Caco-2 (cell line): ENCODE measurements at regions not wholly inside any gene's neighbourhood (a gene's known extent, or its start where the extent isn't known, plus 50 kb on each side); places are given as distances from the start of the nearest gene placed in this dataset.
A peak's percentile ranks its signal among the peaks of the same experiment; 100 is the strongest.

Experiments
- BruUV-seq: library from RNA; stranded (reverse); fragments of 400-500 nt; replicated peaks from 2 replicates; lab custom pipeline; 2021; lab: Mats Ljungman, UMichigan
- CTCF ChIA-PET: fragments of 300-600 bp; sonication (Branson Sonifier 250); formaldehyde crosslinking; loops from one replicate; lab custom pipeline; 2022; ENCODE audit warnings: antibody characterized with exemption; lab: Charles Lee
- POLR2A ChIA-PET: fragments of 300-600 bp; sonication (Branson Sonifier 250); formaldehyde crosslinking; loops from one replicate; lab custom pipeline; 2022; ENCODE audit warnings: antibody characterized with exemption; lab: Charles Lee
- DNase-seq, 2 experiments: peaks; one replicate each; pipeline versions ENCODE4 v3.0.0 to v3.0.0-alpha.2; 2020 to 2022
- H3K27me3 ChIP-seq: replicated peaks from 2 replicates; pipeline ENCODE4 v1.6.0; 2011; ENCODE audit warnings: low read length; ENCODE audit not compliant: control insufficient read depth, insufficient read depth
- H3K36me3 ChIP-seq: 2 replicates; pipeline ENCODE4 v1.5.1; 2011; ENCODE audit warnings: low read length; ENCODE audit not compliant: control insufficient read depth, insufficient read depth
- H3K4me1 ChIP-seq: fragments of 250-450 bp; sonication (Bioruptor Pico); 2 replicates; pipeline ENCODE4 v1.5.1; 2020; ENCODE audit warnings: mild to moderate bottlenecking
- H3K4me3 ChIP-seq: 2 replicates; pipeline ENCODE4 v1.5.1; 2011; ENCODE audit warnings: low read depth, mild to moderate bottlenecking, control low read depth, low read length
- H3K9me3 ChIP-seq: fragments of 250-450 bp; sonication (Bioruptor Pico); 2 replicates; pipeline ENCODE4 v1.5.1; 2020; ENCODE audit warnings: mild to moderate bottlenecking, moderate library complexity
- H3K27ac Mint-ChIP-seq: one replicate; pipeline ENCODE4 v1.8.0; 2022; ENCODE audit warnings: mixed read lengths; ENCODE audit not compliant: unreplicated experiment
- H3K27me3 Mint-ChIP-seq: one replicate; pipeline ENCODE4 v1.8.0; 2022; ENCODE audit warnings: mixed read lengths; ENCODE audit not compliant: insufficient read depth, unreplicated experiment
- H3K36me3 Mint-ChIP-seq: one replicate; pipeline ENCODE4 v1.8.0; 2022; ENCODE audit warnings: mild to moderate bottlenecking, mixed read lengths; ENCODE audit not compliant: insufficient read depth, unreplicated experiment
- H3K4me1 Mint-ChIP-seq: one replicate; pipeline ENCODE4 v1.8.0; 2022; ENCODE audit warnings: low read depth, mixed read lengths; ENCODE audit not compliant: unreplicated experiment
- H3K4me3 Mint-ChIP-seq: one replicate; pipeline ENCODE4 v1.8.0; 2022; ENCODE audit warnings: mild to moderate bottlenecking, moderate library complexity, mixed read lengths; ENCODE audit not compliant: unreplicated experiment
- H3K9me3 Mint-ChIP-seq: one replicate; pipeline ENCODE4 v1.8.0; 2022; ENCODE audit warnings: mixed read lengths; ENCODE audit not compliant: unreplicated experiment
- intact Hi-C: fragments of 100-400 bp; cut with micrococcal nuclease; formaldehyde crosslinking; loops from one replicate; pipeline ENCODE4 v1.10.0; 2022; ENCODE audit not compliant: unreplicated experiment
- TF ChIP-seq, protein P1 (sequence below), 2 experiments: fragments of 200-600 bp in 1 of 2; IDR thresholded peaks; 1 replicate in 1 of 2; 2 replicates in 1 of 2; pipeline versions ENCODE4 v1.5.1 to v1.8.0; 2011 to 2022; ENCODE audit warnings: antibody characterized with exemption in 1 of 2, control low read depth in 1 of 2, inconsistent platforms in 1 of 2, low read depth in 1 of 2, low read length in 1 of 2, mild to moderate bottlenecking in 1 of 2, moderate library complexity in 1 of 2; ENCODE audit not compliant: insufficient read depth in 1 of 2, severe bottlenecking in 1 of 2, unreplicated experiment in 1 of 2

GRCh38 chr11:112583261-112583893 is 322.7 kb upstream of the PLET1 start:
- H3K36me3 Mint-ChIP-seq: no peaks in the 10 kb centered on the region
- H3K27ac Mint-ChIP-seq: no peak overlapping the region
- Histone ChIP-seq H3K36me3 (no peaks in the 10 kb centered on the region), H3K9me3 (no peaks in the 10 kb centered on the region), H3K4me1 (no peaks in the 10 kb centered on the region), H3K27me3 (no peaks in the 10 kb centered on the region; the same call in 1 of the 2 replicates), H3K4me3 (no peak overlapping the region)
- ChIA-PET POLR2A (no interaction called here), CTCF (no interaction called here)
- TF ChIP-seq, protein P1, sequence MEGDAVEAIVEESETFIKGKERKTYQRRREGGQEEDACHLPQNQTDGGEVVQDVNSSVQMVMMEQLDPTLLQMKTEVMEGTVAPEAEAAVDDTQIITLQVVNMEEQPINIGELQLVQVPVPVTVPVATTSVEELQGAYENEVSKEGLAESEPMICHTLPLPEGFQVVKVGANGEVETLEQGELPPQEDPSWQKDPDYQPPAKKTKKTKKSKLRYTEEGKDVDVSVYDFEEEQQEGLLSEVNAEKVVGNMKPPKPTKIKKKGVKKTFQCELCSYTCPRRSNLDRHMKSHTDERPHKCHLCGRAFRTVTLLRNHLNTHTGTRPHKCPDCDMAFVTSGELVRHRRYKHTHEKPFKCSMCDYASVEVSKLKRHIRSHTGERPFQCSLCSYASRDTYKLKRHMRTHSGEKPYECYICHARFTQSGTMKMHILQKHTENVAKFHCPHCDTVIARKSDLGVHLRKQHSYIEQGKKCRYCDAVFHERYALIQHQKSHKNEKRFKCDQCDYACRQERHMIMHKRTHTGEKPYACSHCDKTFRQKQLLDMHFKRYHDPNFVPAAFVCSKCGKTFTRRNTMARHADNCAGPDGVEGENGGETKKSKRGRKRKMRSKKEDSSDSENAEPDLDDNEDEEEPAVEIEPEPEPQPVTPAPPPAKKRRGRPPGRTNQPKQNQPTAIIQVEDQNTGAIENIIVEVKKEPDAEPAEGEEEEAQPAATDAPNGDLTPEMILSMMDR (IDR thresholded peaks at IDR 0.05; ENCODE audit: insufficient read depth in 1 of 2, low read depth in 1 of 2, low read length in 1 of 2, severe bottlenecking in 1 of 2, unreplicated experiment in 1 of 2): no peak
- no peak for DNase-seq
- H3K27me3 Mint-ChIP-seq: peaks cover 17% of the 10 kb centered on the region
- no peak overlapping the region for H3K4me3 Mint-ChIP-seq
- no TSS peak for BruUV-seq
- intact Hi-C loops: no loop called here
- no peaks in the 10 kb centered on the region for H3K9me3 Mint-ChIP-seq
- no peaks in the 10 kb centered on the region for H3K4me1 Mint-ChIP-seq

GRCh38 chr11:112584672-112585071 is 324.0 kb upstream of the PLET1 start:
- no TSS peak for BruUV-seq

GRCh38 chr11:112587664-112588063 is 327.0 kb upstream of the PLET1 start:
- Histone ChIP-seq H3K4me3 (no peak overlapping the region), H3K4me1 (no peaks in the 10 kb centered on the region), H3K27me3 (no peaks in the 10 kb centered on the region; the same call in none of the 2 replicates), H3K9me3 (no peaks in the 10 kb centered on the region), H3K36me3 (no peaks in the 10 kb centered on the region)
- H3K27me3 Mint-ChIP-seq: peaks cover 14% of the 10 kb centered on the region
- H3K36me3 Mint-ChIP-seq: no peaks in the 10 kb centered on the region
- CTCF ChIA-PET: interaction anchor here (0.6 to 3.3 kb wide), 18 partner anchors 9 to 1209 kb away, joined by 3 to 63 read pairs (median 4); partner anchors contain the start of gene ZW10
- intact Hi-C loops: loop anchor here (1.0 to 5.0 kb wide), 5 partner anchors 208 to 1145 kb away; no protein-coding TSS in a partner anchor
- POLR2A ChIA-PET: no interaction called here
- H3K27ac Mint-ChIP-seq: no peak overlapping the region
- DNase-seq: no peak
- H3K4me1 Mint-ChIP-seq: no peaks in the 10 kb centered on the region
- H3K4me3 Mint-ChIP-seq: no peak overlapping the region
- no TSS peak for BruUV-seq
- TF ChIP-seq, protein P1 (IDR thresholded peaks at IDR 0.05; ENCODE audit: insufficient read depth in 1 of 2, low read depth in 1 of 2, low read length in 1 of 2, severe bottlenecking in 1 of 2, unreplicated experiment in 1 of 2): no peak
- no peaks in the 10 kb centered on the region for H3K9me3 Mint-ChIP-seq

More at GRCh38 chr11:112584672-112585071, 324.0 kb upstream of the PLET1 start:
- TF ChIP-seq, protein P1 (IDR thresholded peaks at IDR 0.05; ENCODE audit: insufficient read depth in 1 of 2, low read depth in 1 of 2, low read length in 1 of 2, severe bottlenecking in 1 of 2, unreplicated experiment in 1 of 2): peak; percentile 69 to 81
- Mint-ChIP-seq H3K4me1 (no peaks in the 10 kb centered on the region), H3K27me3 (peaks cover 14% of the 10 kb centered on the region), H3K4me3 (no peak overlapping the region), H3K9me3 (no peaks in the 10 kb centered on the region), H3K36me3 (no peaks in the 10 kb centered on the region), H3K27ac (no peak overlapping the region)
- Histone ChIP-seq H3K36me3 (no peaks in the 10 kb centered on the region), H3K4me1 (no peaks in the 10 kb centered on the region), H3K9me3 (no peaks in the 10 kb centered on the region), H3K4me3 (no peak overlapping the region), H3K27me3 (no peaks in the 10 kb centered on the region; the same call in 1 of the 2 replicates)
- peak; percentile 71 to 75 for DNase-seq
- intact Hi-C loops: loop anchor here (1.0 to 5.0 kb wide), 5 partner anchors 144 to 1148 kb away; no protein-coding TSS in a partner anchor
- ChIA-PET POLR2A (no interaction called here), CTCF (interaction anchor here (1.0 to 1.7 kb wide), 4 partner anchors 12 to 705 kb away, joined by 3 to 10 read pairs (median 4); no protein-coding TSS in a partner anchor)
